Stimulated activated CD4-positive, alpha-beta T cell treated with anti-CD3 and anti-CD28 coated beads, Interleukin-12 subunit alpha, Interleukin-12 subunit beta, amount 100 ng/mL, for 4 hours (primary cell): ENCODE measurements at regions not wholly inside any gene's neighbourhood (a gene's known extent, or its start where the extent isn't known, plus 50 kb on each side); places are given as distances from the start of the nearest gene placed in this dataset.
A peak's percentile ranks its signal among the peaks of the same experiment; 100 is the strongest.
"Not testable (repeated sequence)": the region's sequence is repeated elsewhere in the genome, so short reads cannot be mapped to it uniquely, and the experiment has no call there.

Experiments used
- DNase-seq: peaks from one replicate; pipeline ENCODE4 v3.0.0-alpha.2; 2020

DNA sequence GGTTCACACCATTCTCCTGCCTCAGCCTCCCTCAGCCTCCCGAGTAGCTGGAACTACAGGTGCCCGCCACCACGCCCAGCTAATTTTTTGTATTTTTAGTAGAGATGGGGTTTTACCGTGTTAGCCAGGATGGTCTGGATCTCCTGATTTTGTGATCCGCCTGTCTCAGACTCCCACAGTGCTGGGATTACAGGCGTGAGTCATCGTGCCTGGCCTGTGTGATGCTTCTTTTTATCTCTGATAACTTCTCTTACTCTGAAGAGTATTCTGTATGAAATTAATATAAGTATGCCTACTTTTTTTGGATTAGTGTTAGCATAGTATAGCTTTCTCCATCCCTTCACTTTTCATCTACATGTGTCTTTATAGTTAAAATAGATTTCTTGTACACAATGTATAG lies 180.8 kb upstream of the GALNT15 start:
- not testable (repeated sequence) for DNase-seq

DNA sequence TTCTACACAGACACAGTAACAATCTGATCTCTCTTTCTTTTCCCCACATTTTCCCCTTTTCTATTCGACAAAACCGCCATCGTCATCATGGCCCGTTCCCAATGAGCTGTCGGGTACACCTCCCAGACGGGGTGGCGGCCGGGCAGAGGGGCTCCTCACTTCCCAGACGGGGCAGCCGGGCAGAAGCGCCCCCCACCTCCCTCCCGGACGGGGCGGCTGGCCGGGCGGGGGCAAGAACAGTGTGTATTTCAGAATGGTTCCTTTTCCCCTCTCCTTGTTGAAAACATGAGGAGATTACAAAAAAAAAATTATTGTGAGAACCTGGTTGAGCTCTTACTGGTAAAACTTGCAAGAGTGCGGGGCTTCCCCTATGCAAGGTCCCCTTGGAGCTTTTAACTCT lies 178.0 kb upstream of the GALNT15 start:
- DNase-seq = not testable (repeated sequence)

DNA sequence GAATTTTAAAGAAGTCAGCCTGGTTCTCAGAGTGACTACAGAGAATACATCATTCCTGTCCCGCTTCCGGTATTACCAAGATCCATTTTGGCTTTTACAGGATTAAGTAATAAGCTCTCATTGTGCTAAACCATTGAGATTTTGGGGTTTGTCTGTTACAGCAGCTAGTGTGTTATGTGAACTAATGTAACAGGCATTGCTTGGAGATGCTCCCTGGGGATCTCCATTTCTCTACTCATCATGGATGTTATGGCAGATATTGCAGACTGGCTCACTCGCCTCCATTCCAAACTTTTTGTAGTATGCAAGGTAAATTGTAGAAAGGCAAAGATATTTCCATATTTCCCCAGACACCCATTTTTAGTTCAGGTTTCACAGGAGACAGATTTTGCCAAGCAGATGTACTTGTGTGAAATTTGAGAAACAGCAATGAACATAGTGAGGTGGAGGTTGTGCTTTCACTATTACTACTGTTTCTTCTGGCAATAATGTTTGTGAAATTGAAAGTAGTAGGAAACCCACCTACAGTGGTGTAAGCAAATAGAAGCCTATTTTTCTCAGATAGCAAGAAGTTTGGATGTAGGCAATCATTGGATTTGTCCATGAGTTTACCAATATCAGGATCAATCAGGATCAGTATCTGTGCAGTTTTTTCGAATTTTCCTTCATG lies 177.1 kb upstream of the GALNT15 start:
- DNase-seq = no peak

DNA sequence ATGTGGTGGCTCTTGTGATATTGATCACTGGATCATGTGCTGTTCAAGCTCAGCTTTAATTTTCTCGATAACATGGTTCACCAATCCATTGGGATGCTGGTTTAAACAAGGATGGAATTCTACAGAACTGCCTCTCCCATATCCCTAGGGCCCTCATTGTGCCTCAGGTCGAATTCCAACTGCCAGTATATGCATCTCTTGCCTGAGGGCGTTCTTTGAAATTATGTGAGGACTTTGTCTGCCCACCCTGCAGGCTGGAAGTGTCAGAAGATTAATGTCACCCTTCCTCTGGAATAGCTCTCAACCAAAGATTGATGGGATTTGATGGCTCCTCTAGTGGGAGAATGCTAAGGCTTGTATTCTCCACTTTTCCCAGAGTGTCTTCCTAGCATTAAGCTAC lies 175.6 kb upstream of the GALNT15 start:
- no peak for DNase-seq

DNA sequence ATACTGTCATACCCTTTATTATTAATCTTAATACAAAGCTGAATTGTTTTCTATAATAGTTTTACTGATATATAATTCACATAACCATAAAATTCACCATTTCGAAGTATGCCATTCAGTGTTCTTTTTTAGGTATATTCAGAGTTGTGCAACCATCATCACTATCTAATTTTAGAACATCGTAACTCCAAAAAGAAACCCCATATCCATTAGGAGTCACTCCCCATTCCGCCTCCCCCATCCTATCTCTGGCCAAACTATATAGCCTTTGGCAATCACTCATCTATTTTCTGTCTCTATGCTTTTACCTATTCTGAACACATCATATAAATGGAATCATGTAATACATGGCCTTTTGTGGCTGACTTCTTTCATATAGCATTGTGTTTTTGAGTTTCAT lies 169.7 kb upstream of the GALNT15 start:
- DNase-seq = no peak

DNA sequence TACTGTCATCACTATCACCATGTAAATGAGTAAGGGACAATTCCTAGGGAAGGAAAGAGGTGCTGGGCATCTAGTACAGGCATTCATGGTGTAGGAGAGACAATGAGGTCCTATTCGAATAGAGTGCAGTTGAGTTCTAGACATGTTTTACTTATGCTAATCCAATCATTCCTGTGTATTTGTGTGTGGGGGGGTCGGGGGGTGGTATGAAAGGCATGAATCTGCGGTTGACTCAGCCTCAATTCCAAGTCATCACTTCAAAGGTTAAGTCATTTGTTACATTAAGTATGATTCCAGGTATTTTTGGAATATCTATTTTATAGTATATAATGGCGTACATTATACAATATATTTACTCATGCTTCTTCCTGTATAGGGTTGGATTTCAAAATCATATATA lies 163.1 kb upstream of the GALNT15 start:
- no peak for DNase-seq

DNA sequence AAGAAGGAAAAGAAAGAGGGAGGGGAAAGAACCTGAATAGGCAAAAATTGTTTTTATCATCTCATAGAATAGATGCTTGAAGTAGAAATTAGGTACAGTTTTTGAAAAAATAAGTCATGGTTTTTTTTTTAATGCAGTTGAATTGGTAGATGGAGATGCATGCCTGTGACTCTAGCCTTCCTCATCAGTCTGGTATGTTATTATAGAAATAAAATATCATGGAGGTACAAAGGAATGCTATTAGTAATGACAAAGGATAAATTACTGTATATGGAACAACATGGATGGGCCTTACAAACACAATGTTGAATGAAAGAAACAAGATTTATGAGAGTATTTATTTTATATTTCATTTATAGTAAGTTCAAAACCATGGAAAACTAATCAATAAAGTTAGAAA lies 162.4 kb upstream of the GALNT15 start:
- no peak for DNase-seq

DNA sequence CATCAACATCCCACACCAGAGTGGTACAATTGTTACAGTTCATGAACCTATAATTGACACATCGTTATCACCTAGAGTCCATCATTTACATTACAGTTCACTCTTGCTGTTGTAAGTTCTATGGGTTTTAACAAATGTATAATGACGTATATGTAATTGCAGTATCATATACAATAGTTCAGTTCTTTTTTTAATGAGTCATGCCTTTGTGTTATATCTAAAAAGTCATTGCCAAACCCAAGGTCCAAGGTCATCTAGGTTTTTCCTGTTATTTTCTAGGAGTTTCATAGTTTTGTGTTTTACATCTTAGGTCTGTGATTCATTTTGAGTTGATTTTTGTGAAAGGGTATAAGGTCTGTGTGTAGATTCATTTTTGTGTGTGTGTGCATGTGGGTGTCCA lies 160.9 kb upstream of the GALNT15 start:
- no peak for DNase-seq

DNA sequence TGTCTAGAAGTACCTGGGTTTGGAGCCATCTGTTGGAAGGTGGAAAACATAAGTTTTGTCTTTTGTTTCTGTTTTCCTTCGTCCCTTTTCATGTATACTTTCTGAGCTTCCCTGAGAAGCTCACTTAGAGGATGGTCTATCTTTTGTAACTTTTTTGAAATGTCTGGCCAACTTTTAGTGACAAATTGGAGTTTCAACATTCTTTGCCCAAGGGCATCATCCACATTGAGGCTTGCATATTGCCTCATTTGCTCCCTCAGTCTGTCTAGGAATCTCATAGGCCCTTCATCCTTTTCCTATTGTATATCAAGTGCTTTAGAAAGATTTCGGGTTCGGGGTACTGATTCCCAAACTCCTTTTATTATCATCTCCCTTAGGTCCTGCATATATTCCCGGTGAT lies 152.7 kb upstream of the GALNT15 start:
- not testable (repeated sequence) for DNase-seq

DNA sequence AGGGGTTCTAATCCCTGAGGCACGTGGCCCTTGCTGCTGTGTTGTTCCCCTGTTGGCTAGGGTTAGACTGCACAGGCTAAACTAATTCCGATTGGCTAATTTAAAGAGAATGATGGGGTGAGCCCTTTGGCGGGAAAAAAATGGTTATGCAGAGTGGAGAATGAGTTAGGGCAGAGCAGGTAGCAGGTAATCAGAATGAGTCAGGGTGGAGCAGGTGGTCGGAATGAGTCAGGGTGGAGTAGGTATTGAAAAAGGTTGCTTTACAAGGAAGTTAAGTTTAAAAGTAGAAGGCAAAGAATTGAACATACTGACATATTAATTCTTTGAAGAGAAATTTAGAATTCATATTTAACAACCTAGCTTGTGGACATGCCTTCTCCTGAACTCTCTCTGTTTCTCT lies 150.6 kb upstream of the GALNT15 start:
- not testable (repeated sequence) for DNase-seq

DNA sequence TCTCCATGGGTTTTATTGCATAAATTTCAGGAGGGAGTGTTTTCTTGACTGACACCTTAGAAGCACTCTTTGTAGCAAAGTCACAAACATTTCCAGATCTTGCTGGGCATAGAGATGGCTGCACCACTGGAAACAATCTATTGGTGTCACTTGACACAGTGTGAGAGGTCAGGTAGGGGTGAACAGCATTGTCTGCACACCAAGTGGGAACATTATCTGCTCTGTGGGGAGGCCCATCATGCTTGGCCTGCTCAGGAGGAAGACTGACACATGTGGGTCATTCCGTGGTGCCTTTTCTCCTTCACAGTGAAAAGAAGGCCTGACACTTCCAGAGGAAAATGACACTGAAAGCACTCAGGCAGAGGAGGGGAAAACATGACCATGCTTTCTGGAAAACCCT lies 149.9 kb upstream of the GALNT15 start:
- DNase-seq = no peak

DNA sequence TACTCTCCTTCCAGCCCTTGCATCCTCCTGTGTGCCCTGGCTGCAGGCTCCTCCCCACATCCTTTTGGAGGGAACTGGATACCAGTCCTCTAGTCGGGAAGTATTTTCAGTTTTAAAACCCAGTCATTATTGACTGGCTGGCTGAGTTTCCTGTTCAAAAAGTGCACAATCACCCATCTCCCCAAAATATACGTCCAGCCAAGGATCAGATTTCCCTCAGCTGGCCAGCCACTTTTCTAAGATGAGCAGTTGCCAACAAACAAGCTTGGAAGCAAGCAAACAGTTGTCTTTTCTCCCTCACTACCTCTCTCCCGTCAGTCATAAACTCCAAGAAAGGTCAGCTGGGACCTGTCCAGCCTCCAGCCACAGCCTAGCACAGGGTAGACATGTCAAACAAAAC lies 147.7 kb upstream of the GALNT15 start:
- DNase-seq = no peak

DNA sequence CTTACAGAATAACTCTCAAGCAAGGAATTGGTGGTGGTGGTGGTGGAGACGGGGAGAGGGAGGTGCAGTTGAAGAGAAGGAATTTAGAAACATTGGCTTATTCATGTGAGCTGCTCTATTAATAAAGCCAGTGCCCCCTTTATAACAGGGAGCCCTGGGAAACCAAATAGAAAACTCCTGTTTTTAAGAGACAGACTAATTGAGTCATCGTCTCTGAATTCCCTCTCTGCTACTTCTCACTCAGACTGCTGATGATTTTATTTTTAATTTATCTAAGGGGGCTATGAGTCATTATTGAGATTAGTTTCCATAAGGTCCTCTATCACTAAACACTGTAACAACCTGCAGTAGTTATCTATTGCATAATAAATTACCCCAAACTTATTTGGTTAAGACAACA lies 145.9 kb upstream of the GALNT15 start:
- no peak for DNase-seq

DNA sequence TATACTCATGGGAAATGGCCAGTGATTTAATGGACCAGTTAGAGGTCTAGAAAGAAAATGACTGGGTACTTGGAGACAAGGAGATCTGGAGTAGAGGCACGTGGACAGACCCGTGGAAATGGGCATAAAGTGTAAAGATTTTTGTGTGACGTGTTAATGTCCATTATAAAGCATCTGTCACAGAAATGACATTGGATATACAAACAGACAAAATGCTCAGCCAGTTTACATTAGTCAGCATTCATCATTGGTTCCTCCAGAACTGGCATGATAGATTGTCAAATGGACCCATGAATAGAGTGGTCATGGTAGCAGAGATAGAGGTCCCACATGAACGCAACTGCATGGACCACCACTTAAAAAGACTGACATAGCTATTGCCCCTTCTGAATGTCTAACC lies 144.1 kb upstream of the GALNT15 start:
- no peak for DNase-seq

DNA sequence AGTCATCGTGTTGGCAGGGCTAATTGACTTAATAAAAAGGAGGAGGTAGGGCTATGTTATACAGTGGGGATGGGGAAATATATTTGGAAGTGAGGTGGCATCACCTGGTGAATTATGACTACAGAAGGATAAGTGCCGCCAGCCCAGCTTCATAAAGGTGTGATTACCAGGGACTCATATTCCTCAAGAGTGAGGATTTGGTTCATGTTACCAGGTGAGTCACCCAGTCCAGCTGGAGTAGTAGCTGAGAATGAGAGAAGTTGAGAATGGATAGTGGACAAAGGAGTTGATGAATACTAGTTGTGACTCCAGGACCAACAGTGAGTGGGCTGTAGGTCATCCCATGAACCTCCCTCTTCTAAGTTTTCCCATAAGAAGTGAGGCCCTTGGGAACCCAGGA lies 143.0 kb upstream of the GALNT15 start:
- no peak for DNase-seq

DNA sequence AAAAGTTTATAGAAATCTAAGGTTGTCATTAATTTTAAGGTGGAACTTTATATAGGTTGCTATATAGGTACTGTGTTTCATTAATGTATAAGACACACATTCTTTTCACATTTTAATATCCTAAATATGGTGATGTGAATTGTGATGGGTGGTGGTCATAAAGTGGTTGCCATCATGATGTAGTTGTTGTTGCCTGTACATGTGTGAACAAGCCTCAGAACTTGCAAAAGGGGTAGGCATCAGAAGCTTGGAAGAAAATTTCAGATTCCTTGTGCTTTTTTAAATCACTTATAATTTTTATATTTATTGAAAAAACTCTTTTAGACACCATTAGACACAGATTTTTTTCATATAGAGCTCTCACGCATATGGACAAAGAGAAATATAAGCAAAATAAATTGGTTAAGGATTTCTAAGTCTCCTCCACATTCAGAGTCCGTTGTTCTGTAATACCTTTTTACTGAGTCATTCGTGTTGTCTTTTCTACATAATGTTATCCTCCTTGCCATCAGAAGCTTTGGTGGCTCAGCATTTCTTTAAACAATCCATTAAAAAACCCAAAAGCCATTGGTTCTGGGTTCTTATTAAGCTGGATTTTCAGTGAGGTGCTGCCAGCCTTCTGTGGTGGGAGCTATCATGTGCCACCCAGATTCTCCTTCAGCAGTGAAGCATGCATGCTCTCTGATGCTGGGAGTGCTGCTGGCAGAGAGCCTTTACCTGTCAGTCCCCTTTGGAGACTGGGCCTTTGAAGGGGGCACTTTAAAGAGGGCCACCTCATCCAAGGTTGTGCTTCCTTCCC lies 140.4 kb upstream of the GALNT15 start:
- no peak for DNase-seq

DNA sequence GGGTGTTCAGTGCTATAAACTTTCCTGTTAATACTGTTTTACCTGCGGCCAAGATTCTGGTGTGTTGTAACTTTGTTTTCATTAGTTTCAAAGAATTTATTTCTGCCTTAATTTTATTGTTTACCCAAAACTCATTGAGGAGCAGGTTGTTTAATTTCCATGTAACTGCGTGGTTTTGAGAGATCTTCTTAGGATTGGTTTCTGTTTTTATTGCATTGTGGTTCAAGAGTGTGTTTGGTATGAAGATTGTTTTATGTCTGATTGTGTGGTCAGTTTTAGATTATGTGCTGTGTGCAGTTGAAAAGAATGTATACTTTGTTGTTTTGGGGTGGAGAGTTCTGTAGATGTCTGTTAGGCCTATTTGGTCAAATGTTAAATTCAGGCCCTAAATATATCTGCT lies 133.5 kb upstream of the GALNT15 start:
- DNase-seq = no peak

DNA sequence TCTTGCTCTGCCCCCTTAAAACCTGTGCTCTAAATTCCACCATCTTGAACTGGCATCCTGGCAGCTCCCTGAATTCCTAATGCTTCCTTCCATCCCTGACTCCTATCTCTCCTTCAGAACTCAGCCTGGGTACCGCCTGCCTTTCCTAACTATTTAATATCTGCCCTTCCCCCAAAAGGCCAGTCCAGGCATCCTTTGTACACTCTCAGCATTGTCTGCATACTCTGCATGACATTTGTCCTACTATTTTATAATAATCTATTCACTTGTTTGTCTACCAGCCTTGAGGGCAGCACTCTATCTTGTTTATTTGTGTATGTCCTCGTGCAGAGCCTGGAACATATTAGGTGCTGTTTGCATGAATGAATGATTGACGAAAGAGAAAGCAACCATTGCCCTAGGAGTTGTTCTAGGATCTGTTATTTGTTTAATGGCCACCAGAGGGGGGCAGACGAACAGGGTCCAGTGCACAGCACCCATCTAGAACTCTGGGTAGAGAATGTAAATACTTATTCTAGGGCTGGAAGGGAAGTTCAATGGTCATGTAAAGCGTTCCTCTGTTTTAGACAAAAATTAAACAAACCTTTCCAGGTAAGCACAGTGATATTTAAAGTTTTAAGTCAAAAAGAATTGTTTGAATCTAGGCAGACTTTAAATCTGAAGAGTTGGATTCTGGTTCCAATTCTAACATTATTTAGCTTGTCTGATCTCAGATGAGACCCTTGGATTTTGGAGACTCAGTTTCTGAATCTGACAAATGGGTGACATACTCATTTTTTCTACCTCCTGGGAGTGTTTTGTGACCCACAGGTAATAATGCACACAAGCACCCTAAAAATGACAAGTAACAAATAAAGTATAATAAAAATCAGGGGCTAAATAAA lies 125.8 kb upstream of the GALNT15 start:
- DNase-seq = peak; percentile 7

DNA sequence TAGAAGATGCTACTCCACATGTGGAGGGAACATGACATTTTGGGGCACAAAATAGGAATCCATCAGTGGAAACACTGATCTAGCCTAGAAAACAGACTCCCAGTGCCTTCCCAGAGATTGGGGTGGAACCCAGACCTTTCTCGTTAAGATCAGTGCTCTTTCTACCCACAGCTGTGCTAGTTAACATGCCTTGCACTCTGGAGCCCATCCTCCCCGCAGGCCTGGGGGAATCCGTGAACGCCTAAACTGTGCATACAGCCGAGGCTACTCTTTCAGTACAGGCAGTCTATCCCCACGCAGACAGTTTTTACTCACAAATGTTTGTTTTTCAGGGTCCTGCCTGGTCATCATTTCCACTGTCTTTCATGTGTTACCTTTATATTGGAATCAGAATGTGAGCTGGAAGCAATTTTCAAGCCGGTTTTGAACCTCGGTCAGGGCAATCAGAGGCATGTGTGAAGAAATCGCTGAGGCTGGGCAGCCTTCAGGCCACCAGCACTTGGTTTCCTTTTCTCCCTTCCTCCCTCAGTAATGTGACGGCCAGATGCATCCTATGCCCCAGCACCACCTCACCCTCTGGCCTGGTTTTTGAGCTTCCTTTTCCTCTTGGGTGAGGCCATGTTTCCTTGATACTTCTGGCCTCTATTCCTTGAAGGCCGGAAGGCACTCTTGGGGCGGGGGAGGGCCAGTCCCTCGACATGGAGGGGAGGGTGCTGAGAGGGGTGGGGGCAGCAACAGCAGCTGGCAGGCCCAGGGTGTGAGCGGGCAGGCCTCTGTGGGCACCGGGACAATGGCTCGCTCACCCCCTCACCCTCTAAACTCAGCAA lies 123.6 kb upstream of the GALNT15 start:
- DNase-seq = no peak

DNA sequence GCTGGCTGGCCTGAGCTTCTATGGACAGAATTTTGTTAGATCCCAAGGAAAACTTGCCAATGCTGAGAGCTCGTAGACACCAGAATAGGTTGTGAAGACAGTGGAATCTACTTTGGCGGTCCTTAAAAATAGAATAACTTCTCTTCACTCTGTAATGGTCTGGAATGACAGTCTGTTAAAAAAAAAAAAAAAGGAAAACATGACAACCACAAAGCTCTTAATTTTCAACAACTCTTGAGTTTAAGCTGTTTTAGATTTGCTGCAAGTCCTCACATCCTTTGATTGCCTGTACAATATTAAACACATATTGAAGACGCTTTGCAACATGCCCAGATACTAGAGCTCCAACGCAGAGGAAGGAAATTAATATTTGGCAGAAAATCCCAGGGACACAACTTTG lies 122.8 kb upstream of the GALNT15 start:
- DNase-seq = no peak

DNA sequence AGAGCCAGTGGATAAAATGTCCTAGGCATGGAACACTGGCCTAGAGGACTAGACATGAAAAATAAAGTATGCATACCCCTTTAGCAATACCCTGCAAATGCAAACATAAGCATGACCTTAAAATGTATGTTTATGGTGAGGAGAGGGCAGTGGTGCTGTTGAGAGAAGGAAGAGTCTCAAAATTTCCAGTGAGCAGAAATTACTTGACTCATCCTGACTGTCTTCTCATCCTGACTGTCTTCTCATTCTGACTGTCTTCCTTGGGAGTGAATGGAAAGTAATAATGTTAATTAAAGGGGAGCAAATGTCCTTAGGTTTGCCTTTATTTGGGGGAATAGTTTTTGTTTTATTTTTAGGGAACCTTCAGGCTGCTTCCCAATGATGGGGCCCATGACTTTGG lies 121.5 kb upstream of the GALNT15 start:
- DNase-seq = no peak

DNA sequence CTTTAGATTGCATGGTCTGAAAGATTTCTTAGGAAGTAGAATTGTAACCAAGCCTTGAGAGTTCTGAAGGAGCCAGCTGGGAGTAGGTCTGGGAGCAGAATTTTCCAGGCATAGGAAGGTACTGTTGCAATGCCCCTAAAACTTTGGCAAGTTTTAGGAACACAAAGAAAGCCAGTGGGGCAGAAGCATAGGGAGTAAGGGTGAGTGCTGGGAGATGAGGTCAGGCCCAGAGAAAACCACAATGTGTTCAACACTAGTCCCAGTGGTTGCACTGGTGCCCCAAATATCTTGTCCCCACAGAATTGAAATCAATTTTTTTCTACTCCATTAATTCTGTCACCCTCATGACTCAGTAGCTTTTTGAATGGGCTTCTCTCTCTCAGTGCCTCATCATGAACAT lies 120.7 kb upstream of the GALNT15 start:
- DNase-seq = no peak
